ENCODE measurements at regions not wholly inside any gene's neighbourhood (a gene's known extent, or its start where the extent isn't known, plus 50 kb on each side); places are given as distances from the start of the nearest gene placed in this dataset.

GRCh38 chr3:111368056-111368455, 173.9 kb upstream of the CD96 start:
- no peak overlapping the region for H3T11ph ChIP-seq (ENCODE audit: low read length)
- DNase-seq: no peak
- H3K23me2 ChIP-seq (ENCODE audit: insufficient read length, low read depth, low read length, poor library complexity, severe bottlenecking): no peaks in the 10 kb centered on the region
- H3K9me3 Mint-ChIP-seq: peaks cover 26 to 27% of the 10 kb centered on the region in 2 experiments
- H3K4me1 ChIP-seq (ENCODE audit: insufficient read depth, low read length): 0 out of 2 replicates have a peak, but pooled peaks cover 2% of the 10 kb centered on the region
- H3K27ac Mint-ChIP-seq: no peak overlapping the region
- no peak overlapping the region for H3K9ac ChIP-seq (ENCODE audit: extremely low read depth, insufficient read length, low read length)
- no peak overlapping the region for H2BK120ac ChIP-seq (ENCODE audit: low read depth, low read length, poor library complexity, severe bottlenecking)
- no peak overlapping the region for H4K91ac ChIP-seq (ENCODE audit: insufficient read length, low read depth, low read length)
- H3K9me3 ChIP-seq (ENCODE audit: control insufficient read depth, low read depth, low read length): no peaks in the 10 kb centered on the region
- no peak overlapping the region for H3K23ac ChIP-seq (ENCODE audit: insufficient read length, low read depth, low read length)
- no peak overlapping the region for H2BK12ac ChIP-seq (ENCODE audit: insufficient read length, low read depth, low read length)
- no peak overlapping the region for H3K18ac ChIP-seq (ENCODE audit: insufficient read length, low read depth, low read length)
- H3K14ac ChIP-seq (ENCODE audit: insufficient read depth, low read length): no peak overlapping the region
- no peak overlapping the region for H2BK15ac ChIP-seq (ENCODE audit: low read depth, low read length)
- no peaks in the 10 kb centered on the region for H3K79me2 ChIP-seq (ENCODE audit: insufficient read depth, low read length)
- no peak overlapping the region for H3K4me3 Mint-ChIP-seq
- H2AFZ ChIP-seq (ENCODE audit: low read length): no peak overlapping the region
- peaks cover 17 to 25% (median 19%) of the 10 kb centered on the region in 3 experiments for H3K36me3 Mint-ChIP-seq (ENCODE audit: insufficient read depth in 1 of 3, low read depth in 3 of 3)
- H3K79me1 ChIP-seq (ENCODE audit: insufficient read depth, low read depth, low read length, poor library complexity, severe bottlenecking): no peaks in the 10 kb centered on the region
- H4K5ac ChIP-seq (ENCODE audit: insufficient read length, low read depth, low read length): no peak overlapping the region
- H4K20me1 ChIP-seq (ENCODE audit: control insufficient read depth, insufficient read depth, insufficient read length): no peaks in the 10 kb centered on the region
- H3K27me3 Mint-ChIP-seq (ENCODE audit: low read depth): no peaks in the 10 kb centered on the region
- H2BK20ac ChIP-seq (ENCODE audit: low read depth, low read length, poor library complexity, severe bottlenecking): no peak overlapping the region
- no peaks in the 10 kb centered on the region for H3K4me1 Mint-ChIP-seq
- H3K4ac ChIP-seq (ENCODE audit: low read depth, low read length): no peak overlapping the region
- H4K8ac ChIP-seq (replicated peaks; ENCODE audit: insufficient read length, low read depth, low read length): no peak overlapping the region
- H3K27me3 ChIP-seq (ENCODE audit: insufficient read depth, low read length): no peaks in the 10 kb centered on the region
- no peak overlapping the region for H3K56ac ChIP-seq (ENCODE audit: insufficient read length, low read depth, low read length)
- no peak overlapping the region for H2AK5ac ChIP-seq (ENCODE audit: insufficient read length, low read length)
- H3K27ac ChIP-seq (ENCODE audit: insufficient read length, low read depth, low read length): no peak overlapping the region
- no peak for TF ChIP-seq CTCF (conservative IDR thresholded peaks at IDR 0.05)
- H2BK5ac ChIP-seq (ENCODE audit: insufficient read length, low read length): no peak overlapping the region
- H3K4me2 ChIP-seq (ENCODE audit: insufficient read depth, insufficient read length, low read length): no peak overlapping the region
- WGBS (ENCODE audit: extremely low coverage, insufficient read length, low lambda C conversion rate): no CpG with 5 or more reads among the region's 1 CpG
